ENCODE measurements at regions not wholly inside any gene's neighbourhood (a gene's known extent, or its start where the extent isn't known, plus 50 kb on each side); places are given as distances from the start of the nearest gene placed in this dataset.

GRCh38 chr21:26756491-26757159 is 88.6 kb downstream of the ADAMTS1 start:
- FAIRE-seq = no peak
- no peak for DNase-seq
- intact Hi-C loops (cut with DNase I) = no loop called here
- H3K9me3 ChIP-seq (ENCODE audit: control insufficient read depth in 2 of 3, insufficient read depth in 1 of 3, low read length in 3 of 3) = no peaks in the 10 kb centered on the region
- H3K4me1 ChIP-seq (ENCODE audit: control insufficient read depth in 2 of 3, insufficient read depth in 2 of 3, low read depth in 1 of 3, low read length in 3 of 3) = no peaks in the 10 kb centered on the region
- H3K4me3 ChIP-seq (ENCODE audit: low read length in 3 of 3) = no peak overlapping the region
- H3K36me3 ChIP-seq (ENCODE audit: control insufficient read depth in 2 of 3, insufficient read depth in 3 of 3, low read length in 3 of 3) = no peaks in the 10 kb centered on the region
- no peak for TF ChIP-seq CTCF (IDR thresholded peaks at IDR 0.05; ENCODE audit: borderline replicate concordance, extremely low read depth, insufficient read depth)
- no peak overlapping the region for H3K9ac ChIP-seq (ENCODE audit: low read length in 3 of 3)
- no peak overlapping the region for H3K27ac ChIP-seq (ENCODE audit: low read depth in 2 of 2, low read length in 2 of 2)
- H3K27me3 ChIP-seq (ENCODE audit: control insufficient read depth, insufficient read depth, low read length) = no peaks in the 10 kb centered on the region

GRCh38 chr21:26754853-26755252 is 90.4 kb downstream of the ADAMTS1 start:
- Histone ChIP-seq H3K36me3 (ENCODE audit: control insufficient read depth in 2 of 3, insufficient read depth in 3 of 3, low read length in 3 of 3) (no peaks in the 10 kb centered on the region), H3K27ac (ENCODE audit: low read depth in 2 of 2, low read length in 2 of 2) (no peak overlapping the region), H3K9me3 (ENCODE audit: control insufficient read depth in 2 of 3, insufficient read depth in 1 of 3, low read length in 3 of 3) (no peaks in the 10 kb centered on the region), H3K9ac (ENCODE audit: low read length in 3 of 3) (no peak overlapping the region), H3K27me3 (ENCODE audit: control insufficient read depth, insufficient read depth, low read length) (no peaks in the 10 kb centered on the region), H3K4me3 (ENCODE audit: low read length in 3 of 3) (no peak overlapping the region), H3K4me1 (ENCODE audit: control insufficient read depth in 2 of 3, insufficient read depth in 2 of 3, low read depth in 1 of 3, low read length in 3 of 3) (no peaks in the 10 kb centered on the region)
- FAIRE-seq = no peak
- TF ChIP-seq CTCF (IDR thresholded peaks at IDR 0.05; ENCODE audit: borderline replicate concordance, extremely low read depth, insufficient read depth) = no peak
- intact Hi-C loops (cut with DNase I) = no loop called here
- DNase-seq = no peak

GRCh38 chr21:26753822-26754221 is 91.4 kb downstream of the ADAMTS1 start:
- Histone ChIP-seq H3K27ac (ENCODE audit: low read depth in 2 of 2, low read length in 2 of 2) (no peak overlapping the region), H3K9me3 (ENCODE audit: control insufficient read depth in 2 of 3, insufficient read depth in 1 of 3, low read length in 3 of 3) (no peaks in the 10 kb centered on the region), H3K9ac (ENCODE audit: low read length in 3 of 3) (no peak overlapping the region), H3K36me3 (ENCODE audit: control insufficient read depth in 2 of 3, insufficient read depth in 3 of 3, low read length in 3 of 3) (no peaks in the 10 kb centered on the region), H3K27me3 (ENCODE audit: control insufficient read depth, insufficient read depth, low read length) (no peaks in the 10 kb centered on the region), H3K4me3 (ENCODE audit: low read length in 3 of 3) (no peak overlapping the region), H3K4me1 (ENCODE audit: control insufficient read depth in 2 of 3, insufficient read depth in 2 of 3, low read depth in 1 of 3, low read length in 3 of 3) (no peaks in the 10 kb centered on the region)
- no peak for DNase-seq
- intact Hi-C loops (cut with DNase I) = no loop called here
- FAIRE-seq = no peak
- TF ChIP-seq CTCF (IDR thresholded peaks at IDR 0.05; ENCODE audit: borderline replicate concordance, extremely low read depth, insufficient read depth) = no peak

- no peaks in the 10 kb centered on the region for H3K4me1 ChIP-seq (ENCODE audit: control insufficient read depth in 2 of 3, insufficient read depth in 2 of 3, low read depth in 1 of 3, low read length in 3 of 3)
- no peaks in the 10 kb centered on the region for H3K9me3 ChIP-seq (ENCODE audit: control insufficient read depth in 2 of 3, insufficient read depth in 1 of 3, low read length in 3 of 3)
- H3K36me3 ChIP-seq (ENCODE audit: control insufficient read depth in 2 of 3, insufficient read depth in 3 of 3, low read length in 3 of 3) = no peaks in the 10 kb centered on the region
- H3K27me3 ChIP-seq (ENCODE audit: control insufficient read depth, insufficient read depth, low read length) = no peaks in the 10 kb centered on the region
- DNase-seq = no peak
- TF ChIP-seq CTCF (IDR thresholded peaks at IDR 0.05; ENCODE audit: borderline replicate concordance, extremely low read depth, insufficient read depth) = no peak
- H3K4me3 ChIP-seq (ENCODE audit: low read length in 3 of 3) = no peak overlapping the region
- FAIRE-seq = no peak
- H3K9ac ChIP-seq (ENCODE audit: low read length in 3 of 3) = no peak overlapping the region
- intact Hi-C loops (cut with DNase I) = no loop called here
- H3K27ac ChIP-seq (ENCODE audit: low read depth in 2 of 2, low read length in 2 of 2) = no peak overlapping the region
Measured at GRCh38 chr21:26752849-26753248, 92.4 kb downstream of the ADAMTS1 start.

Data from kidney (tissue), 13 donors.